B cell (primary cell): ENCODE measurements at regions not wholly inside any gene's neighbourhood (a gene's known extent, or its start where the extent isn't known, plus 50 kb on each side); places are given as distances from the start of the nearest gene placed in this dataset.

Experiments used
- ATAC-seq: fragments of 200-7000 bp; cut with Tn5 transposase; one replicate; pipeline ENCODE4 v1.10.0; 2021; ENCODE audit warnings: low read depth, mild to moderate bottlenecking, moderate number of reproducible peaks, moderate library complexity
- CTCF ChIA-PET: fragments of 350-600 bp; sonication (Branson Sonifier 250); formaldehyde crosslinking; loops from one replicate; lab custom pipeline; 2021; ENCODE audit warnings: antibody characterized with exemption, inconsistent platforms; lab: Charles Lee
- POLR2A ChIA-PET: fragments of 350-600 bp; sonication (Branson Sonifier 250); formaldehyde crosslinking; loops from one replicate; lab custom pipeline; 2021; ENCODE audit warnings: antibody characterized with exemption; lab: Charles Lee
- DNase-seq: peaks from one replicate; pipeline ENCODE4 v3.0.0; 2013
- H2AFZ ChIP-seq: 2 replicates; pipeline ENCODE4 v1.6.1; 2012; ENCODE audit warnings: mild to moderate bottlenecking, low read depth, low read length; ENCODE audit not compliant: insufficient read depth, poor library complexity, severe bottlenecking
- H3K27ac ChIP-seq, 2 donors: 1 replicate in 1 of 2; 2 replicates in 1 of 2; pipeline ENCODE4 v1.5.1; 2012 to 2013; ENCODE audit warnings: low read length in 2 of 2, mild to moderate bottlenecking in 2 of 2, moderate library complexity in 1 of 2
- H3K27me3 ChIP-seq, 4 experiments: fragments of 200-600 bp in 1 of 4; sonication (generic) in 1 of 4; replicated peaks in 1 of 4; 1 replicate in 2 of 4; 2 replicates in 2 of 4; pipeline versions ENCODE4 v1.6.1 to v1.7.0; 2013 to 2016; ENCODE audit warnings: low read length in 3 of 4, mild to moderate bottlenecking in 2 of 4, mixed read lengths in 1 of 4, moderate library complexity in 1 of 4; ENCODE audit not compliant: insufficient read depth in 4 of 4, control insufficient read depth in 3 of 4; ENCODE audit errors: control extremely low read depth in 1 of 4
- H3K36me3 ChIP-seq, 2 experiments: replicated peaks in 1 of 2; 1 replicate in 1 of 2; 2 replicates in 1 of 2; pipeline versions ENCODE4 v1.6.1 to v1.7.1; 2013; ENCODE audit warnings: low read length in 1 of 2; ENCODE audit not compliant: insufficient read depth in 2 of 2, control insufficient read depth in 1 of 2; ENCODE audit errors: control extremely low read depth in 1 of 2, extremely low read depth in 1 of 2
- H3K4me1 ChIP-seq, 2 donors: fragments of 200-600 bp in 1 of 2; sonication (generic) in 1 of 2; 1 replicate in 1 of 2; 2 replicates in 1 of 2; pipeline versions ENCODE4 v1.5.1 to v1.6.1; 2013 to 2017; ENCODE audit warnings: low read length in 2 of 2; ENCODE audit not compliant: control insufficient read depth in 2 of 2, insufficient read depth in 2 of 2
- H3K4me2 ChIP-seq: replicated peaks from 2 replicates; pipeline ENCODE3; 2012; ENCODE audit warnings: mild to moderate bottlenecking, low read depth, low read length; ENCODE audit not compliant: poor library complexity, severe bottlenecking
- H3K4me3 ChIP-seq, 5 experiments: fragments of 200-600 bp in 1 of 5; sonication (generic) in 1 of 5; 1 replicate in 3 of 5; 2 replicates in 2 of 5; pipeline versions ENCODE4 v1.5.1 to v1.7.0; 2011 to 2016; ENCODE audit warnings: low read length in 4 of 5, mild to moderate bottlenecking in 4 of 5, low read depth in 2 of 5, control low read depth in 1 of 5, moderate library complexity in 1 of 5; ENCODE audit not compliant: insufficient read depth in 1 of 5; ENCODE audit errors: control extremely low read depth in 1 of 5, extremely low read depth in 1 of 5
- H3K79me2 ChIP-seq: fragments of 200-600 bp; sonication (generic); one replicate; pipeline ENCODE4 v1.6.0; 2016; ENCODE audit warnings: low read length; ENCODE audit not compliant: control insufficient read depth, insufficient read depth
- H3K9ac ChIP-seq: fragments of 200-600 bp; sonication (generic); 2 replicates; pipeline ENCODE4 v1.6.1; 2017; ENCODE audit warnings: mild to moderate bottlenecking, low read length, moderate library complexity
- H3K9me3 ChIP-seq, 3 donors: one replicate each; pipeline versions ENCODE4 v1.6.1 to v1.7.1; 2013; ENCODE audit warnings: low read length in 2 of 3; ENCODE audit not compliant: control insufficient read depth in 2 of 3, insufficient read depth in 1 of 3; ENCODE audit errors: control extremely low read depth in 1 of 3
- H4K20me1 ChIP-seq: 2 replicates; pipeline ENCODE4 v1.6.0; 2012; ENCODE audit warnings: mild to moderate bottlenecking, low read length; ENCODE audit not compliant: insufficient read depth, control insufficient read depth, poor library complexity, severe bottlenecking
- H3K27ac Mint-ChIP-seq: one replicate; pipeline ENCODE4 v1.8.0; 2021; ENCODE audit warnings: mixed read lengths
- H3K27me3 Mint-ChIP-seq: one replicate; pipeline ENCODE4 v1.8.0; 2021; ENCODE audit warnings: mixed read lengths
- H3K4me1 Mint-ChIP-seq: one replicate; pipeline ENCODE4 v1.8.0; 2021; ENCODE audit warnings: mixed read lengths
- H3K4me3 Mint-ChIP-seq: one replicate; pipeline ENCODE4 v1.8.0; 2021; ENCODE audit warnings: mixed read lengths
- H3K9me3 Mint-ChIP-seq: one replicate; pipeline ENCODE4 v1.8.0; 2022; ENCODE audit warnings: mixed read lengths; ENCODE audit not compliant: insufficient read depth
- CTCF ChIP-seq: fragments of 200-600 bp; IDR thresholded peaks from one replicate; pipeline ENCODE4 v1.8.0; 2022; ENCODE audit warnings: antibody characterized with exemption, mild to moderate bottlenecking
- EZH2 ChIP-seq: IDR thresholded peaks from 2 replicates; pipeline ENCODE4 v1.6.1; 2012; ENCODE audit warnings: borderline replicate concordance, low read depth, mild to moderate bottlenecking, moderate library complexity, low read length; ENCODE audit not compliant: insufficient read depth, poor library complexity, severe bottlenecking
- WGBS: methylation state at CpG from one replicate; pipeline ENCODE4 v1.1.5; 2013; ENCODE audit warnings: missing lambda C conversion rate; ENCODE audit not compliant: insufficient coverage; 5-methylcytosine and 5-hydroxymethylcytosine counted together
- intact Hi-C: fragments of 100-400 bp; cut with micrococcal nuclease; formaldehyde crosslinking; loops from one replicate; pipeline ENCODE4 v1.10.0; 2022

- intact Hi-C loops = no loop called here
- CTCF ChIA-PET = no interaction called here
These were observed 149.8 kb upstream of the SLC28A3 start for GRCh38 chr9:84490206-84490841.

GRCh38 chr9:84490842-84491325 is 150.3 kb upstream of the SLC28A3 start:
- Mint-ChIP-seq H3K27me3 (peaks cover 10% of the 10 kb centered on the region), H3K4me1 (no peaks in the 10 kb centered on the region), H3K4me3 (no peak overlapping the region), H3K27ac (no peak overlapping the region), H3K9me3 (no peaks in the 10 kb centered on the region)
- Histone ChIP-seq H3K4me2 (no peak overlapping the region), H2AFZ (no peak overlapping the region), H3K27ac (no peak overlapping the region), H3K4me3 (no peak overlapping the region), H3K36me3 (no peaks in the 10 kb centered on the region), H3K9ac (no peak overlapping the region), H3K79me2 (no peaks in the 10 kb centered on the region), H3K9me3 (no peaks in the 10 kb centered on the region), H3K4me1 (no peaks in the 10 kb centered on the region), H3K27me3 (no peaks in the 10 kb centered on the region), H4K20me1 (no peaks in the 10 kb centered on the region)
- no peak for TF ChIP-seq CTCF
- no peak for TF ChIP-seq EZH2
- POLR2A ChIA-PET = no interaction called here
- 100% methylated on average over 1 of the region's 1 CpG for WGBS
- intact Hi-C loops = no loop called here
- ATAC-seq (no peak), DNase-seq (no peak)
- CTCF ChIA-PET = no interaction called here

More at GRCh38 chr9:84490206-84490841, 149.8 kb upstream of the SLC28A3 start:
- Histone ChIP-seq H3K4me2 (no peak overlapping the region), H3K27ac (no peak overlapping the region), H3K79me2 (no peaks in the 10 kb centered on the region), H3K4me1 (no peaks in the 10 kb centered on the region), H2AFZ (no peak overlapping the region), H3K36me3 (no peaks in the 10 kb centered on the region), H3K9ac (no peak overlapping the region), H3K27me3 (no peaks in the 10 kb centered on the region), H4K20me1 (no peaks in the 10 kb centered on the region), H3K9me3 (no peaks in the 10 kb centered on the region), H3K4me3 (no peak overlapping the region)
- ATAC-seq = no peak
- H3K27ac Mint-ChIP-seq = no peak overlapping the region
- H3K4me3 Mint-ChIP-seq = no peak overlapping the region
- no peak for DNase-seq
- 79% methylated on average over 2 of the region's 3 CpGs for WGBS
- peaks cover 10% of the 10 kb centered on the region for H3K27me3 Mint-ChIP-seq
- no peaks in the 10 kb centered on the region for H3K9me3 Mint-ChIP-seq
- POLR2A ChIA-PET = no interaction called here
- TF ChIP-seq CTCF (no peak), EZH2 (no peak)
- H3K4me1 Mint-ChIP-seq = no peaks in the 10 kb centered on the region
